ENCODE measurements at regions not wholly inside any gene's neighbourhood (a gene's known extent, or its start where the extent isn't known, plus 50 kb on each side); places are given as distances from the start of the nearest gene placed in this dataset.
"Not testable (repeated sequence)": the region's sequence is repeated elsewhere in the genome, so short reads cannot be mapped to it uniquely, and the experiment has no call there.

DNA sequence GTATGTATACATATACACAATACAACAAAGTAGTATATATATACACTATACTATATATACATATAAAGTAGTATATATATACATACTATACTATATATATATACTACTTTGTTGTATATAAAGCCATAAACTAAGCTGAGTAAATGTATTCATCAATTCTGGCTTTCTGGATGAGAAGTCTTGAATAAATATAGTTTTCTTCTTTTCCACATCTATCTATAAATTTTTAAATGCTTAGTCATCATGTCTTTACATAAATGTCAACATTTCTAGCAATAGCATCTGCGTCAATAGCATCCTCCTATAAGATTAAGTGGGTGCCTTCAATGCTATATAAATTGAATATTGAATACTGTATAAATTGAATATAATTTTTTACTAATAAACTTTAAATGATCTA is 63.1 kb upstream of the COX7C start:
- H3K27me3 ChIP-seq, result no peaks in the 10 kb centered on the region
- no peaks in the 10 kb centered on the region for H3K4me1 ChIP-seq
- intact Hi-C loops (cut with DNase I; ENCODE audit: low total_unique reads), result no loop called here
- no peak overlapping the region for H3K27ac ChIP-seq
- 75 to 96% (median 81%) methylated on average over 1 of the region's 1 CpG for WGBS, 5 donors
- no peak for TF ChIP-seq CTCF (IDR thresholded peaks at IDR 0.05)
- no peak for TF ChIP-seq EP300 (IDR thresholded peaks at IDR 0.05)
- no peak for TF ChIP-seq POLR2A (IDR thresholded peaks at IDR 0.05)
- TF ChIP-seq POLR2AphosphoS5 (IDR thresholded peaks at IDR 0.05), result no peak
- no peak overlapping the region for H3K4me3 ChIP-seq
- H3K36me3 ChIP-seq, result no peaks in the 10 kb centered on the region
- DNase-seq, result no peak
- H3K9me3 ChIP-seq, result peaks cover 0 to 8% (median 4%) of the 10 kb centered on the region in 4 donors

DNA sequence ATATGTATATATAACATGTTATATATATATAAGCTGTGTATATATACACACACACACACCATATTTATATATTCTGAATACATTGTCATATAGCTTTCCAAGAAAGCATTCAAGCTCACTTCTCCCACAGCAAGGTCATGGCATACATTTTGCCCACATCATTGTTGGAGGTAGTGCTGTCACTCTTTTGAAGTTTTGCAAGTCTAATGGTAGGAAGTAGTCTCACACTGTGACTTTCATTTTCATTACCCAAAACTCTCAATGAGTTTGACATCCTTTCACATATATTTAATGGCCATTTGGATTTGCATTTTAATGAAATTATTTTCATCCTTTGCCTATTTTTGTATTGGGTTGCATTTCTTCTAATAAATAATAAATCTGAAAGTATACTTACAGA is 59.8 kb upstream of the COX7C start:
- TF ChIP-seq POLR2AphosphoS5 (IDR thresholded peaks at IDR 0.05), result no peak
- TF ChIP-seq CTCF (IDR thresholded peaks at IDR 0.05), result no peak
- TF ChIP-seq EP300 (IDR thresholded peaks at IDR 0.05), result no peak
- TF ChIP-seq POLR2A (IDR thresholded peaks at IDR 0.05), result no peak
- Histone ChIP-seq H3K4me3 (no peak overlapping the region), H3K27ac (no peak overlapping the region), H3K4me1 (no peaks in the 10 kb centered on the region), H3K9me3 (peaks cover 0 to 8% (median 4%) of the 10 kb centered on the region in 4 donors), H3K27me3 (no peaks in the 10 kb centered on the region), H3K36me3 (no peaks in the 10 kb centered on the region)
- DNase-seq, result no peak
- intact Hi-C loops (cut with DNase I; ENCODE audit: low total_unique reads), result no loop called here

GRCh38 chr5:86565197-86565789 is 52.4 kb upstream of the COX7C start:
- TF ChIP-seq CTCF (IDR thresholded peaks at IDR 0.05) (no peak), POLR2AphosphoS5 (IDR thresholded peaks at IDR 0.05) (no peak)
- WGBS, 5 donors, result 51 to 64% (median 56%) methylated on average over 8 of the region's 8 CpGs
- Histone ChIP-seq H3K36me3 (no peaks in the 10 kb centered on the region), H3K27ac (no peak overlapping the region), H3K4me3 (no peak overlapping the region), H3K9me3 (no peaks in the 10 kb centered on the region), H3K4me1 (no peaks in the 10 kb centered on the region), H3K27me3 (no peaks in the 10 kb centered on the region)
- DNase-seq, result no peak
- intact Hi-C loops (cut with DNase I; ENCODE audit: low total_unique reads), result no loop called here

- H3K27ac ChIP-seq; intact Hi-C loops (cut with DNase I; ENCODE audit: low total_unique reads); H3K4me1 ChIP-seq; H3K4me3 ChIP-seq; DNase-seq; H3K36me3 ChIP-seq; H3K27me3 ChIP-seq; H3K9me3 ChIP-seq: not testable (repeated sequence)
- 51 to 80% (median 67%) methylated on average over 1 to 3 of the region's 3 CpGs for WGBS, 5 donors
Observed at GRCh38 chr5:86566030-86566429, 51.7 kb upstream of the COX7C start.

Small RNA genes in the stretch of these regions (small RNA-seq; reads per million reads assigned to genes)
- gene RBBP4P6, result 0 reads per million in 4 donors

All from stomach (tissue), 8 donors.